ENCODE measurements at regions not wholly inside any gene's neighbourhood (a gene's known extent, or its start where the extent isn't known, plus 50 kb on each side); places are given as distances from the start of the nearest gene placed in this dataset.
A peak's percentile ranks its signal among the peaks of the same experiment; 100 is the strongest.

- DNase-seq = no peak
- no peak for TF ChIP-seq POLR2A (IDR thresholded peaks at IDR 0.05)
- Histone ChIP-seq H3K9me3 (peaks cover 0 to 4% (median 0%) of the 10 kb centered on the region in 4 donors), H3K27me3 (no peaks in the 10 kb centered on the region), H3K4me1 (no peaks in the 10 kb centered on the region), H3K27ac (no peak overlapping the region), H3K36me3 (no peaks in the 10 kb centered on the region), H3K4me3 (no peak overlapping the region)
- WGBS, 5 donors = 69 to 84% (median 77%) methylated on average over 3 of the region's 3 CpGs
- intact Hi-C loops (cut with DNase I; ENCODE audit: low total_unique reads) = no loop called here
Observed at GRCh38 chr13:86579662-86580061, 780.4 kb upstream of the SLITRK6 start.

- no peak overlapping the region for H3K27ac ChIP-seq
- H3K9me3 ChIP-seq = peaks cover 0 to 4% (median 0%) of the 10 kb centered on the region in 4 donors
- no peaks in the 10 kb centered on the region for H3K36me3 ChIP-seq
- H3K27me3 ChIP-seq = no peaks in the 10 kb centered on the region
- intact Hi-C loops (cut with DNase I; ENCODE audit: low total_unique reads) = no loop called here
- H3K4me3 ChIP-seq = no peak overlapping the region
- TF ChIP-seq EP300 (IDR thresholded peaks at IDR 0.05) (no peak), POLR2AphosphoS5 (IDR thresholded peaks at IDR 0.05) (no peak)
- TF ChIP-seq, protein P1, sequence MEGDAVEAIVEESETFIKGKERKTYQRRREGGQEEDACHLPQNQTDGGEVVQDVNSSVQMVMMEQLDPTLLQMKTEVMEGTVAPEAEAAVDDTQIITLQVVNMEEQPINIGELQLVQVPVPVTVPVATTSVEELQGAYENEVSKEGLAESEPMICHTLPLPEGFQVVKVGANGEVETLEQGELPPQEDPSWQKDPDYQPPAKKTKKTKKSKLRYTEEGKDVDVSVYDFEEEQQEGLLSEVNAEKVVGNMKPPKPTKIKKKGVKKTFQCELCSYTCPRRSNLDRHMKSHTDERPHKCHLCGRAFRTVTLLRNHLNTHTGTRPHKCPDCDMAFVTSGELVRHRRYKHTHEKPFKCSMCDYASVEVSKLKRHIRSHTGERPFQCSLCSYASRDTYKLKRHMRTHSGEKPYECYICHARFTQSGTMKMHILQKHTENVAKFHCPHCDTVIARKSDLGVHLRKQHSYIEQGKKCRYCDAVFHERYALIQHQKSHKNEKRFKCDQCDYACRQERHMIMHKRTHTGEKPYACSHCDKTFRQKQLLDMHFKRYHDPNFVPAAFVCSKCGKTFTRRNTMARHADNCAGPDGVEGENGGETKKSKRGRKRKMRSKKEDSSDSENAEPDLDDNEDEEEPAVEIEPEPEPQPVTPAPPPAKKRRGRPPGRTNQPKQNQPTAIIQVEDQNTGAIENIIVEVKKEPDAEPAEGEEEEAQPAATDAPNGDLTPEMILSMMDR (IDR thresholded peaks at IDR 0.05) = no peak
- 84 to 98% (median 95%) methylated on average over 2 of the region's 2 CpGs for WGBS, 5 donors
- DNase-seq = no peak
- H3K4me1 ChIP-seq = peaks cover 0 to 9% (median 0%) of the 10 kb centered on the region in 4 donors
Observed at GRCh38 chr13:86581706-86582105, 782.5 kb upstream of the SLITRK6 start.

DNA sequence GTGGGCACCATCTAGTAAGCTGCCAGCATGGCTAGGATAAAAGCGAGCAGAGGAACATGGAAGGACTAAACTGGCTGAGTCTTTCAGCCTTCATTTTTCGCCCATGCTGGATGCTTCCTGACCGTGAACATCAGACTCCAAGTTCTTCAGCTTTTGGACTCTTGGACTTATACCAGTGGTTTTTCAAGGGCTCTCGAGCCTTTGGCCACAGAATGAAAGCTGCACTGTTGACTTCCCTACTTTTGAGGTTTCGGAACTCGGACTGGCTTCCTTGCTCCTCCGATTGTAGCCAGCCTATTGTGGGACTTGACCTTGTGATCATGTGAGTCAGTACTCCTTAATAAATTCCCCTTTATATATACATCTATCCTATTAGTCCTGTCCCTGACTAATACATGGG lies 785.1 kb upstream of the SLITRK6 start:
- no peaks in the 10 kb centered on the region for H3K9me3 ChIP-seq
- H3K36me3 ChIP-seq = no peaks in the 10 kb centered on the region
- H3K27me3 ChIP-seq = no peaks in the 10 kb centered on the region
- TF ChIP-seq POLR2A (IDR thresholded peaks at IDR 0.05) = no peak
- TF ChIP-seq, protein P1 (IDR thresholded peaks at IDR 0.05) = no peak
- no peak for TF ChIP-seq POLR2AphosphoS5 (IDR thresholded peaks at IDR 0.05)
- no peak for TF ChIP-seq EP300 (IDR thresholded peaks at IDR 0.05)
- peaks cover 0 to 9% (median 0%) of the 10 kb centered on the region in 4 donors for H3K4me1 ChIP-seq
- no peak overlapping the region for H3K4me3 ChIP-seq
- intact Hi-C loops (cut with DNase I; ENCODE audit: low total_unique reads) = no loop called here
- 71 to 81% (median 77%) methylated on average over 7 of the region's 7 CpGs for WGBS, 5 donors
- no peak overlapping the region for H3K27ac ChIP-seq
- no peak for DNase-seq

GRCh38 chr13:86585835-86586234 lies 786.6 kb upstream of the SLITRK6 start:
- peak in 1 of 2 donors; percentile 91 for DNase-seq
- Histone ChIP-seq H3K36me3 (no peaks in the 10 kb centered on the region), H3K27ac (no peak overlapping the region), H3K27me3 (no peaks in the 10 kb centered on the region), H3K4me1 (peaks cover 0 to 9% (median 0%) of the 10 kb centered on the region in 4 donors), H3K9me3 (no peaks in the 10 kb centered on the region), H3K4me3 (no peak overlapping the region)
- intact Hi-C loops (cut with DNase I; ENCODE audit: low total_unique reads) = no loop called here
- TF ChIP-seq, protein P1 (IDR thresholded peaks at IDR 0.05) = no peak
- TF ChIP-seq POLR2A (IDR thresholded peaks at IDR 0.05) (no peak), EP300 (IDR thresholded peaks at IDR 0.05) (no peak), POLR2AphosphoS5 (IDR thresholded peaks at IDR 0.05) (no peak)
- WGBS, 5 donors = 36 to 67% (median 46%) methylated on average over 2 of the region's 2 CpGs

GRCh38 chr13:86591862-86592261 lies 792.6 kb upstream of the SLITRK6 start:
- no peaks in the 10 kb centered on the region for H3K4me1 ChIP-seq
- DNase-seq = no peak
- intact Hi-C loops (cut with DNase I; ENCODE audit: low total_unique reads) = no loop called here
- TF ChIP-seq EP300 (IDR thresholded peaks at IDR 0.05) (no peak), POLR2A (IDR thresholded peaks at IDR 0.05) (no peak), POLR2AphosphoS5 (IDR thresholded peaks at IDR 0.05) (no peak)
- TF ChIP-seq, protein P1 (IDR thresholded peaks at IDR 0.05) = no peak
- no peak overlapping the region for H3K27ac ChIP-seq
- no peaks in the 10 kb centered on the region for H3K27me3 ChIP-seq
- H3K4me3 ChIP-seq = no peak overlapping the region
- H3K36me3 ChIP-seq = no peaks in the 10 kb centered on the region
- H3K9me3 ChIP-seq = peaks cover 0 to 7% (median 0%) of the 10 kb centered on the region in 4 donors

Measured in stomach (tissue), 8 donors.